OCI-LY1 (cell line): ENCODE measurements at regions not wholly inside any gene's neighbourhood (a gene's known extent, or its start where the extent isn't known, plus 50 kb on each side); places are given as distances from the start of the nearest gene placed in this dataset.

Experiments used
- H2AFZ ChIP-seq: fragments of 200-600 bp; sonication (generic), shearing (Covaris generic); 2 replicates; pipeline ENCODE4 v1.6.0; 2014; ENCODE audit warnings: antibody characterized with exemption, mild to moderate bottlenecking, low read length
- H3F3A ChIP-seq: fragments of 200-600 bp; sonication (generic), shearing (Covaris generic); 2 replicates; pipeline ENCODE4 v1.6.0; 2014; ENCODE audit warnings: mild to moderate bottlenecking, antibody characterized with exemption, low read length, moderate library complexity; ENCODE audit not compliant: insufficient read depth
- H3K27ac ChIP-seq: fragments of 200-600 bp; sonication (generic); 2 replicates; pipeline ENCODE4 v1.5.1; 2014; ENCODE audit warnings: low read length, mixed run types, mild to moderate bottlenecking, low read depth; ENCODE audit not compliant: poor library complexity, severe bottlenecking
- H3K27me3 ChIP-seq: fragments of 200-600 bp; sonication (generic); 2 replicates; pipeline ENCODE4 v1.6.0; 2014; ENCODE audit warnings: antibody characterized with exemption, mild to moderate bottlenecking, low read length, moderate library complexity; ENCODE audit not compliant: insufficient read depth
- H3K36me3 ChIP-seq: fragments of 200-600 bp; sonication (generic); 2 replicates; pipeline ENCODE4 v1.6.1; 2014; ENCODE audit warnings: mild to moderate bottlenecking, antibody characterized with exemption, low read length, moderate library complexity, mixed read lengths; ENCODE audit not compliant: insufficient read depth
- H3K4me1 ChIP-seq: fragments of 200-600 bp; sonication (generic); 2 replicates; pipeline ENCODE4 v1.5.1; 2014; ENCODE audit warnings: mild to moderate bottlenecking, low read length, moderate library complexity; ENCODE audit not compliant: insufficient read depth, severe bottlenecking
- H3K4me2 ChIP-seq: fragments of 200-600 bp; sonication (generic), shearing (Covaris generic); 2 replicates; pipeline ENCODE4 v1.6.1; 2014; ENCODE audit warnings: low read length
- H3K4me3 ChIP-seq: fragments of 200-600 bp; sonication (generic); 2 replicates; pipeline ENCODE4 v1.5.1; 2014; ENCODE audit warnings: low read length, low read depth, mild to moderate bottlenecking, mixed read lengths; ENCODE audit not compliant: poor library complexity, severe bottlenecking
- H3K79me2 ChIP-seq: fragments of 200-600 bp; shearing (Covaris generic); 2 replicates; pipeline ENCODE4 v1.6.1; 2016; ENCODE audit warnings: mixed run types, low read length, mixed read lengths; ENCODE audit not compliant: insufficient read depth
- H3K9ac ChIP-seq: fragments of 200-600 bp; sonication (generic), shearing (Covaris generic); 2 replicates; pipeline ENCODE4 v1.6.1; 2014; ENCODE audit warnings: mild to moderate bottlenecking, low read length, mixed read lengths
- H3K9me2 ChIP-seq: fragments of 200-600 bp; sonication (generic), shearing (Covaris generic); 2 replicates; pipeline ENCODE4 v1.6.1; 2014; ENCODE audit warnings: low read depth, mild to moderate bottlenecking, low read length, mixed read lengths
- H3K9me3 ChIP-seq: fragments of 200-600 bp; shearing (Covaris generic); 2 replicates; pipeline ENCODE4 v1.6.1; 2014; ENCODE audit warnings: low read length, mixed read lengths
- H4K20me1 ChIP-seq: fragments of 200-600 bp; sonication (generic), shearing (Covaris generic); 2 replicates; pipeline ENCODE4 v1.6.0; 2016; ENCODE audit warnings: mild to moderate bottlenecking, low read length; ENCODE audit not compliant: insufficient read depth
- CTCF ChIP-seq: fragments of 200-600 bp; sonication (generic), shearing (Covaris generic); IDR thresholded peaks from 2 replicates; pipeline ENCODE4 v1.5.1; 2017; ENCODE audit warnings: mild to moderate bottlenecking, antibody characterized with exemption, low read length, moderate library complexity, mixed read lengths
- EZH2 ChIP-seq: fragments of 200-600 bp; sonication (generic), shearing (Covaris generic); IDR thresholded peaks from 2 replicates; pipeline ENCODE4 v1.8.0; 2017; ENCODE audit warnings: borderline replicate concordance, mixed run types, mild to moderate bottlenecking, antibody characterized with exemption, low read length, moderate library complexity, mixed read lengths

GRCh38 chr1:63142001-63142400, 180.4 kb upstream of the FOXD3 start:
- H3F3A ChIP-seq, result no peaks in the 10 kb centered on the region
- H2AFZ ChIP-seq, result no peak overlapping the region
- H3K9ac ChIP-seq, result no peak overlapping the region
- H3K27me3 ChIP-seq, result no peaks in the 10 kb centered on the region
- H4K20me1 ChIP-seq, result no peaks in the 10 kb centered on the region
- H3K36me3 ChIP-seq, result no peaks in the 10 kb centered on the region
- no peaks in the 10 kb centered on the region for H3K9me3 ChIP-seq
- no peak overlapping the region for H3K4me2 ChIP-seq
- TF ChIP-seq CTCF (no peak), EZH2 (no peak)
- no peaks in the 10 kb centered on the region for H3K79me2 ChIP-seq
- no peaks in the 10 kb centered on the region for H3K4me1 ChIP-seq
- no peak overlapping the region for H3K4me3 ChIP-seq
- H3K9me2 ChIP-seq, result no peaks in the 10 kb centered on the region
- no peak overlapping the region for H3K27ac ChIP-seq

- Histone ChIP-seq H3F3A (no peaks in the 10 kb centered on the region), H3K4me1 (no peaks in the 10 kb centered on the region), H3K9ac (no peak overlapping the region), H3K9me3 (no peaks in the 10 kb centered on the region), H2AFZ (no peak overlapping the region), H3K9me2 (no peaks in the 10 kb centered on the region), H4K20me1 (no peaks in the 10 kb centered on the region), H3K27ac (no peak overlapping the region), H3K4me2 (no peak overlapping the region), H3K4me3 (no peak overlapping the region), H3K27me3 (no peaks in the 10 kb centered on the region), H3K79me2 (no peaks in the 10 kb centered on the region), H3K36me3 (no peaks in the 10 kb centered on the region)
- TF ChIP-seq EZH2 (no peak), CTCF (no peak)
Observed at GRCh38 chr1:63143482-63143881, 178.9 kb upstream of the FOXD3 start.

- Histone ChIP-seq H2AFZ (no peak overlapping the region), H3K79me2 (no peaks in the 10 kb centered on the region), H3K4me2 (no peak overlapping the region), H3K4me1 (no peaks in the 10 kb centered on the region), H3K9me3 (no peaks in the 10 kb centered on the region), H3K9ac (no peak overlapping the region), H3K4me3 (no peak overlapping the region), H3K36me3 (no peaks in the 10 kb centered on the region), H3F3A (no peaks in the 10 kb centered on the region), H3K27me3 (no peaks in the 10 kb centered on the region), H3K27ac (no peak overlapping the region), H3K9me2 (no peaks in the 10 kb centered on the region), H4K20me1 (no peaks in the 10 kb centered on the region)
- TF ChIP-seq EZH2 (no peak), CTCF (no peak)
Observed at GRCh38 chr1:63147783-63148182, 174.6 kb upstream of the FOXD3 start.
